ENCODE measurements at regions not wholly inside any gene's neighbourhood (a gene's known extent, or its start where the extent isn't known, plus 50 kb on each side); places are given as distances from the start of the nearest gene placed in this dataset.
A peak's percentile ranks its signal among the peaks of the same experiment; 100 is the strongest.
"Not testable (repeated sequence)": the region's sequence is repeated elsewhere in the genome, so short reads cannot be mapped to it uniquely, and the experiment has no call there.

- no peak for ATAC-seq (ENCODE audit: insufficient read depth, low read depth)
- TF ChIP-seq, protein P1, sequence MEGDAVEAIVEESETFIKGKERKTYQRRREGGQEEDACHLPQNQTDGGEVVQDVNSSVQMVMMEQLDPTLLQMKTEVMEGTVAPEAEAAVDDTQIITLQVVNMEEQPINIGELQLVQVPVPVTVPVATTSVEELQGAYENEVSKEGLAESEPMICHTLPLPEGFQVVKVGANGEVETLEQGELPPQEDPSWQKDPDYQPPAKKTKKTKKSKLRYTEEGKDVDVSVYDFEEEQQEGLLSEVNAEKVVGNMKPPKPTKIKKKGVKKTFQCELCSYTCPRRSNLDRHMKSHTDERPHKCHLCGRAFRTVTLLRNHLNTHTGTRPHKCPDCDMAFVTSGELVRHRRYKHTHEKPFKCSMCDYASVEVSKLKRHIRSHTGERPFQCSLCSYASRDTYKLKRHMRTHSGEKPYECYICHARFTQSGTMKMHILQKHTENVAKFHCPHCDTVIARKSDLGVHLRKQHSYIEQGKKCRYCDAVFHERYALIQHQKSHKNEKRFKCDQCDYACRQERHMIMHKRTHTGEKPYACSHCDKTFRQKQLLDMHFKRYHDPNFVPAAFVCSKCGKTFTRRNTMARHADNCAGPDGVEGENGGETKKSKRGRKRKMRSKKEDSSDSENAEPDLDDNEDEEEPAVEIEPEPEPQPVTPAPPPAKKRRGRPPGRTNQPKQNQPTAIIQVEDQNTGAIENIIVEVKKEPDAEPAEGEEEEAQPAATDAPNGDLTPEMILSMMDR (IDR thresholded peaks at IDR 0.05; ENCODE audit: borderline replicate concordance, extremely low read depth, low read length, poor library complexity, severe bottlenecking) = no peak
- no peak for TF ChIP-seq EZH2 (IDR thresholded peaks at IDR 0.05; ENCODE audit: borderline replicate concordance, low read depth, low read length, severe bottlenecking)
- no peaks in the 10 kb centered on the region for H3K4me1 ChIP-seq (ENCODE audit: insufficient read depth, low read length)
Observed at GRCh38 chr6:76862936-76863335, 600.4 kb downstream of the HTR1B start.

GRCh38 chr6:76861403-76861802 is 601.9 kb downstream of the HTR1B start:
- Histone ChIP-seq H3K4me3 (ENCODE audit: low read depth in 1 of 2, low read length in 2 of 2) (no peak overlapping the region), H2AFZ (ENCODE audit: low read depth, low read length) (no peak overlapping the region), H3K9me3 (ENCODE audit: insufficient read depth, low read length, severe bottlenecking) (no peaks in the 10 kb centered on the region), H3K4me2 (ENCODE audit: insufficient read depth, low read length) (no peak overlapping the region), H3K27ac (ENCODE audit: low read length) (no peak overlapping the region), H3K9ac (ENCODE audit: low read depth, low read length) (no peak overlapping the region), H3K4me1 (ENCODE audit: insufficient read depth, low read length) (no peaks in the 10 kb centered on the region), H3K36me3 (ENCODE audit: insufficient read depth, low read length) (no peaks in the 10 kb centered on the region), H3K27me3 (ENCODE audit: insufficient read depth, low read length, poor library complexity) (no peaks in the 10 kb centered on the region), H3K79me2 (ENCODE audit: insufficient read depth, low read length) (no peaks in the 10 kb centered on the region), H4K20me1 (ENCODE audit: insufficient read depth, low read length) (no peaks in the 10 kb centered on the region)
- no peak for TF ChIP-seq EZH2 (IDR thresholded peaks at IDR 0.05; ENCODE audit: borderline replicate concordance, low read depth, low read length, severe bottlenecking)
- TF ChIP-seq, protein P1 (IDR thresholded peaks at IDR 0.05; ENCODE audit: borderline replicate concordance, extremely low read depth, low read length, poor library complexity, severe bottlenecking) = peak; percentile 32
- ATAC-seq (ENCODE audit: insufficient read depth, low read depth) (no peak; the same call in 2 of the 3 replicates), DNase-seq (no peak)

More at GRCh38 chr6:76862936-76863335, 600.4 kb downstream of the HTR1B start:
- H2AFZ ChIP-seq (ENCODE audit: low read depth, low read length) = no peak overlapping the region
- H3K27ac ChIP-seq (ENCODE audit: low read length) = no peak overlapping the region
- H3K27me3 ChIP-seq (ENCODE audit: insufficient read depth, low read length, poor library complexity) = no peaks in the 10 kb centered on the region
- H3K9ac ChIP-seq (ENCODE audit: low read depth, low read length) = no peak overlapping the region
- H3K79me2 ChIP-seq (ENCODE audit: insufficient read depth, low read length) = no peaks in the 10 kb centered on the region
- H4K20me1 ChIP-seq (ENCODE audit: insufficient read depth, low read length) = no peaks in the 10 kb centered on the region
- no peak overlapping the region for H3K4me3 ChIP-seq (ENCODE audit: low read depth in 1 of 2, low read length in 2 of 2)
- H3K4me2 ChIP-seq (ENCODE audit: insufficient read depth, low read length) = no peak overlapping the region
- no peak for DNase-seq
- no peaks in the 10 kb centered on the region for H3K9me3 ChIP-seq (ENCODE audit: insufficient read depth, low read length, severe bottlenecking)
- H3K36me3 ChIP-seq (ENCODE audit: insufficient read depth, low read length) = no peaks in the 10 kb centered on the region

DNA sequence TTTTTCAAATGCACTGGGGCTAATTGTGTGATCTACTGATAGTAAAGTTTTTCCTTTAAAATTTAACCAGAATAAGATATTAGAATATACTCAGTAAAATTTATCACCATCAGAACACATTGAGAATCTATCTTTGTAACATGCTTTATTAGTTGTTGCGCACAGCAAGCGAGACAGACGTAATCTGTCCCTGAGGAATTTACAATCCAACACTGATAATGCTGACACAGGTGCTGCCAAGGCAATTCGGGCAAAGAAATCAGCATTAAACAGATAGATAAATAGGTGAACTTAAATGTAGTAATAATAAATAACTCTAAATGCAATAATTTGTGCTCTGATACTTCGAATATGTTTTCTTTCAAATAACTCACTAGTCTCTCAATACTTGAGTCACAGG is 607.2 kb downstream of the HTR1B start:
- H3K27ac ChIP-seq (ENCODE audit: low read length) = no peak overlapping the region
- no peaks in the 10 kb centered on the region for H3K9me3 ChIP-seq (ENCODE audit: insufficient read depth, low read length, severe bottlenecking)
- no peaks in the 10 kb centered on the region for H3K36me3 ChIP-seq (ENCODE audit: insufficient read depth, low read length)
- H3K4me1 ChIP-seq (ENCODE audit: insufficient read depth, low read length) = no peaks in the 10 kb centered on the region
- no peak for TF ChIP-seq EZH2 (IDR thresholded peaks at IDR 0.05; ENCODE audit: borderline replicate concordance, low read depth, low read length, severe bottlenecking)
- TF ChIP-seq, protein P1 (IDR thresholded peaks at IDR 0.05; ENCODE audit: borderline replicate concordance, extremely low read depth, low read length, poor library complexity, severe bottlenecking) = no peak
- no peak overlapping the region for H3K4me3 ChIP-seq (ENCODE audit: low read depth in 1 of 2, low read length in 2 of 2)
- H3K27me3 ChIP-seq (ENCODE audit: insufficient read depth, low read length, poor library complexity) = no peaks in the 10 kb centered on the region
- DNase-seq (no peak), ATAC-seq (ENCODE audit: insufficient read depth, low read depth) (no peak)
- H3K4me2 ChIP-seq (ENCODE audit: insufficient read depth, low read length) = no peak overlapping the region
- no peaks in the 10 kb centered on the region for H4K20me1 ChIP-seq (ENCODE audit: insufficient read depth, low read length)
- no peak overlapping the region for H3K9ac ChIP-seq (ENCODE audit: low read depth, low read length)
- H3K79me2 ChIP-seq (ENCODE audit: insufficient read depth, low read length) = no peaks in the 10 kb centered on the region
- H2AFZ ChIP-seq (ENCODE audit: low read depth, low read length) = no peak overlapping the region

DNA sequence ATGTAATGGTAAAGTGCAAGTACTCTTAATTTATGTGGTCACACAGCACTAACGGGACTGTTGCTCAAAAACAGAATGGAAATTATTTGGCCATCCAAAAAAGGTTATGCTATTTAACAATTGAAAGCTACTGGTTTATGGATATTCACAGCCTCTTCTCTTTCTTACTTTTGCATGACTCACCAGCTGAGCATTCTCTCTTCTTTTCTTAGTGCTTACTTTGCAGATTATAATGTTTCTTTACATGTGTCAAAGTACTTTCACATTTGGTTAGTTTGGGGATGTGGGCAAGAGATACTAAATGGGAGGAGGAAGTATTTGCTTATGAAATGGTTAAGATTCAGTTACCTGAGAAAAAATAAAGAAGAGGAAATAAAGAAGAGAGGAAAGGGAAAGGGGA is 610.5 kb downstream of the HTR1B start:
- ATAC-seq (ENCODE audit: insufficient read depth, low read depth) (no peak), DNase-seq (no peak)
- Histone ChIP-seq H2AFZ (ENCODE audit: low read depth, low read length) (no peak overlapping the region), H3K9ac (ENCODE audit: low read depth, low read length) (no peak overlapping the region), H3K79me2 (ENCODE audit: insufficient read depth, low read length) (no peaks in the 10 kb centered on the region), H4K20me1 (ENCODE audit: insufficient read depth, low read length) (no peaks in the 10 kb centered on the region), H3K4me2 (ENCODE audit: insufficient read depth, low read length) (no peak overlapping the region), H3K27me3 (ENCODE audit: insufficient read depth, low read length, poor library complexity) (no peaks in the 10 kb centered on the region), H3K4me1 (ENCODE audit: insufficient read depth, low read length) (no peaks in the 10 kb centered on the region), H3K36me3 (ENCODE audit: insufficient read depth, low read length) (no peaks in the 10 kb centered on the region), H3K27ac (ENCODE audit: low read length) (no peak overlapping the region), H3K9me3 (ENCODE audit: insufficient read depth, low read length, severe bottlenecking) (no peaks in the 10 kb centered on the region), H3K4me3 (ENCODE audit: low read depth in 1 of 2, low read length in 2 of 2) (no peak overlapping the region)
- no peak for TF ChIP-seq EZH2 (IDR thresholded peaks at IDR 0.05; ENCODE audit: borderline replicate concordance, low read depth, low read length, severe bottlenecking)
- TF ChIP-seq, protein P1 (IDR thresholded peaks at IDR 0.05; ENCODE audit: borderline replicate concordance, extremely low read depth, low read length, poor library complexity, severe bottlenecking) = no peak

DNA sequence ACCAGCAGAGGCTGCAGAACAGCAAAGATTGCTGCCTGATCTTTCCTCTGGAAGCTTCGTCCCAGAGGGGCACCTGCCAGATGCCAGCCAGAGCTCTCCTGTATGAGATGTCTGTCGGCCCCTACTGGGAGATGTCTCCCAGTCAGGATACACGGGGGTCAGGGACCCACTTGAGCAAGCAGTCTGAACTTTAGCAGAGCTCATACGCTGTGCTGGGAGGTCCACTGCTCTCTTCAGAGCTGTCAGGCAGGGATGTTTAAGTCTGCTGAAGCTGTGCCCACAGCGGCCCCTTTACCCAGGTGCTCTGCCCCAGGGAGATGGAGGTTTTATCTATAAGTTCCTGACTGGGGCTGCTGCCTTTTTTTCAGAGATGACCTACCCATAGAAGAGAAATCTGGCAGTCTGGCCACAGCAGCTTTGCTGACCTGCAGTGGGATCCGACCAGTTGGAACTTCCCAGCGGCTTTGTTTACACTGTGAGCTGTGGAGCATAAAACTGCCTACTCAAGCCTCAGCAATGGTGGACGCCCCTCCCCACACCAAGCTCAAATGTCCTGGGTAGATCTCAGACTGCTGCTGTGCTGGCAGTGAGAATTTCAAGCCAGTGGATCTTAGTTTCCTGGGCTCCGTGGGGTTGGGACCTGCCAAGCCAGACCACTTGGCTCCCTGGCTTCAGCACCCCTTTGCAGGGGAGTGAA is 613.9 kb downstream of the HTR1B start:
- not testable (repeated sequence) for DNase-seq; H3K27me3 ChIP-seq (ENCODE audit: insufficient read depth, low read length, poor library complexity); H3K4me1 ChIP-seq (ENCODE audit: insufficient read depth, low read length); H4K20me1 ChIP-seq (ENCODE audit: insufficient read depth, low read length); H3K27ac ChIP-seq (ENCODE audit: low read length); H3K79me2 ChIP-seq (ENCODE audit: insufficient read depth, low read length); H3K4me2 ChIP-seq (ENCODE audit: insufficient read depth, low read length); H3K9me3 ChIP-seq (ENCODE audit: insufficient read depth, low read length, severe bottlenecking); H3K9ac ChIP-seq (ENCODE audit: low read depth, low read length); ATAC-seq (ENCODE audit: insufficient read depth, low read depth); H2AFZ ChIP-seq (ENCODE audit: low read depth, low read length); H3K4me3 ChIP-seq (ENCODE audit: low read depth in 1 of 2, low read length in 2 of 2); H3K36me3 ChIP-seq (ENCODE audit: insufficient read depth, low read length)

All from DND-41 (cell line).